ENCODE measurements at regions not wholly inside any gene's neighbourhood (a gene's known extent, or its start where the extent isn't known, plus 50 kb on each side); places are given as distances from the start of the nearest gene placed in this dataset.
"Not testable (repeated sequence)": the region's sequence is repeated elsewhere in the genome, so short reads cannot be mapped to it uniquely, and the experiment has no call there.

- DNase-seq = no peak
These were observed 136.1 kb upstream of the CCDC150 start for GRCh38 chr2:196503398-196503797.

- DNase-seq = no peak
These were observed 134.7 kb upstream of the CCDC150 start for GRCh38 chr2:196504788-196505187.

DNA sequence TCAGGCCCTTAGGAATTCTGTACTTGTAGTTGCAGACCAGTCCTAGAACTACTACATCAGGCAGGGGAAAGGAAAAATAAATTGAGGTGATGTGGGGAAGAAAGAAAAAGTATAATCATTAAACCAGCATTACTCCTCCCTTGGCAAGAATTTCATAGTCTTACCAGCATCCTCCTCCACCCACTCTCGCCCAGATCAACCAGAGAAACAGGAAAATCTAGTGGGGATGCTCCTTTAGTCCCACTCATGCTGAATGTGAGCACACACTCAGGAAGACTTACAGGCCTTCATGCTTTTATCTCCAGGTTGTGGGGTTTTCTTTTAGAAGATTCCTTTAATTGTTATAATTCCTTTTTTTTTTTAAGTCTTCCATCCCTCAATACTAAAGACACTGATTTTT is 129.3 kb upstream of the CCDC150 start:
- no peak for DNase-seq

DNA sequence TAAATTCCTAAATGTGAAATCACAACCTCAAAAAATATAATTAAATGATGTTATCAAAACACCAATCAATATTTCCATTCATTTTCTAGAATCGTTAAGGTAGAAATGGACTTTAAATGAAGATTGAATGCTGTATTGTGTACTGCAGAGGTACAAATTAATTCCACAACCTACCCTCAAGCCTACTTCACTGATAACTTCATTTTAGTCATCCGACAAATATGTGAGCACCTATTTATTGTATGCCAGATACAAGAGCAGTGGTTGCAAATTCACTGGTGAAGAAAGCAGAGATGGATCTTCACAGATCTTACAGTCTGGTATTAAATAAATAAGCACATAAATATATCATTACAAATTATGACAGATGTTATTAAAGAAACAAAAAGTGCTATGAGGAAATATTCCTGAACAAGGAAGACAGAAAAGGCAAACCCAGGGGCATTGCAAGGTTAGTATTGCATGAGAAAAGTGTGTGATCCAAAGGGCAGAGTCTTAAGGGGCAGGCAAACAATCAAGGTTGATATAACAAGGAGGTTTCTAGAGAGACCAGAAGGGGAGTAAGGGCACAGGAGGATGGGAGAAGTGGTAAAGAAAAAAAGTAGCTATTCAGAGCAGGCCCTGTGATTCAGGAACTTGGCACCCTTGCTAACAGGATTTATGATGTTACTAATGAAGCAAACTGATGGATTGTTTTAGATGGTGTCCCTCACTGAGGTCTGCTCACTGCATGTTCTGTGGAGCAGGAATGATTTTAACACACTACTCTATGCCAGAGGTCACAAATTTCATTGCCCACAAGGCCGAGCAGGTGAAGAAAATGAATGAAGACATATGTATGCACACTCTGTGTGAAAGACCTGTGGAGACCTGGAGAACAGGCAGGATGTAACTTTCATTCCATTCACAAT is 128.0 kb upstream of the CCDC150 start:
- DNase-seq = peak; percentile 27

- peak; percentile 4 for DNase-seq
These were observed 125.6 kb upstream of the CCDC150 start for GRCh38 chr2:196513796-196514526.

DNA sequence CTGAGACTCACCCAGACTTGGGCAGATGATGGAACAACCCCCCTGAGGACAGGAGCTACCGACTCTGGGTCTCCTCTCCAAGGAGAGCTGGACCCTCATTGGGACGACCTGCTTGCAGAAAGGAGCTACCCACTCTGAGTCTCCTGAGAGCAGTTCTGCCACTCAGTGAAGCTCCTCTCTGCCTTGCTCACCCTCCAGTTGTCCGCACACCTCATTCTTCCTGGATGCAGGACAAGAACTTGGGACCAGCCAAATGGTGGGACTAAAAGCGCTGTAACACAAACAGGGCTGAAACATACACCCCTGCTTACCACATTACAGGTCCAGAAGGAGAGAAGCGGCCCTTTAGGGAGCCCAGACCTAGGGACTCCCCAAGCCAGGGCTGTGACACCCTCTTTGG is 124.9 kb upstream of the CCDC150 start:
- no peak for DNase-seq

GRCh38 chr2:196515051-196515450 is 124.5 kb upstream of the CCDC150 start:
- DNase-seq = peak; percentile 63

DNA sequence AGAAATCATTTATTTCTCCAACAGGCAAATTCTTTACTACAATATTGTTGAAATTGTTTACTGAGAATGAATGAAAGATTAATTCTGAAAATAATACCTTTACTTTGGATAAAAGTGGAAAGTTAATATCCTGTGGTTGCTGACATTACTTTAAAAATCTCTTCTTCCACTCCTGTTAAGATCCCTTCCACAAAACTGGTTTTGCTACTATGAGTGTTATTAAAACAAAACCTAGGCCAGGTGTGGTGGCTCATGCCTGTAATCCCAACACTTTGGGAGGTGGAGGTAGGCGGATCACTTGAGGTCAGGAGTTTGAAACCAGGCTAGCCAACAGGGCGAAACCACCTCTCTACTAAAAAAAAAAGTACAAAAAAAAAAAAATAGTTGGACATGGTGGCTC is 123.9 kb upstream of the CCDC150 start:
- DNase-seq = no peak

GRCh38 chr2:196516564-196516963 is 123.0 kb upstream of the CCDC150 start:
- DNase-seq = peak; percentile 66

DNA sequence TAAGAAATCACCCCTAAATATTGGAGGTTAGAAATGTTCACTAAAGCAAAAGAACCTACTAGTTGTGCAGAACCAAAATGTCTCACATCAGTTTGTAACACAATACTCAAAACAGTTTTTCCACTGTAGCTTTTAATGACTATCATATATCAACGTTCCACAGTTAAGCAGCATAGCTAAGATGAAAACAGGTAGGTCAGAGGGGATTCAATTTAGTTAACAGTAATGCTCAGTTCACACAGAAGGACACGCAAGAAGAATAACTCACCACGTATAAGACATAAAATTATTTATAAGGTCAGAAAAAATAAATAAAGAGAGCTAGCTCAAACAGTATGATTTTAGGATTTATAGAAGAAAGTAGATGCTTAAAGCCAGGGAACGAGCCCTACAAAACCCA is 118.9 kb upstream of the CCDC150 start:
- DNase-seq = peak; percentile 18

DNA sequence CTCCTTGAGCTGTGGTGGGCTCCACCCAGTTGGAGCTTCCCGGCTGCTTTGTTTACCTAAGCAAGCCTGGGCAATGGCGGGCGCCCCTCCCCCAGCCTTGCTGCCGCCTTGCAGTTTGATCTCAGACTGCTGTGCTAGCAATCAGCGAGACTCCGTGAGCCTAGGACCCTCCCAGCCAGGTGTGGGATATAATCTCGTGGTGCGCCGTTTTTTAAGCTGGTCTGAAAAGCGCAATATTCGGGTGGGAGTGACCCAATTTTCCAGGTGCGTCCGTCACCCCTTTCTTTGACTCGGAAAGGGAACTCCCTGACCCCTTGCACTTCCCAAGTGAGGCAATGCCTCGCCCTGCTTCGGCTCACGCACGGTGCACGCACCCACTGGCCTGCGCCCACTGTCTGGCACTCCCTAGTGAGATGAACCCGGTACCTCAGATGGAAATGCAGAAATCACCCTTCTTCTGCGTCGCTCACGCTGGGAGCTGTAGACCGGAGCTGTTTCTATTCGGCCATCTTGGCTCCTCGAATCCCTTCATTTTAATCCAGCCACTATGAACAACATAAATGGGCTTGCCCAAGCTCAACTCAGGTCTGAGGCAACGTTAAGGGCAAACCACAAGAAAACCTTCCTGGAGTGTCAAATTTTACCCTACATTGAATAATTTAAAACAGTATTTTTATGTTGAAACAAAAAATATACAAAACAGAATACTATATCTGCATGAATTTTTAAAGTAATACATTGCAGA is 112.4 kb upstream of the CCDC150 start:
- DNase-seq = not testable (repeated sequence)

- DNase-seq = no peak
These were observed 110.9 kb upstream of the CCDC150 start for GRCh38 chr2:196528486-196529223.

GRCh38 chr2:196530910-196531309 is 108.6 kb upstream of the CCDC150 start:
- no peak for DNase-seq

DNA sequence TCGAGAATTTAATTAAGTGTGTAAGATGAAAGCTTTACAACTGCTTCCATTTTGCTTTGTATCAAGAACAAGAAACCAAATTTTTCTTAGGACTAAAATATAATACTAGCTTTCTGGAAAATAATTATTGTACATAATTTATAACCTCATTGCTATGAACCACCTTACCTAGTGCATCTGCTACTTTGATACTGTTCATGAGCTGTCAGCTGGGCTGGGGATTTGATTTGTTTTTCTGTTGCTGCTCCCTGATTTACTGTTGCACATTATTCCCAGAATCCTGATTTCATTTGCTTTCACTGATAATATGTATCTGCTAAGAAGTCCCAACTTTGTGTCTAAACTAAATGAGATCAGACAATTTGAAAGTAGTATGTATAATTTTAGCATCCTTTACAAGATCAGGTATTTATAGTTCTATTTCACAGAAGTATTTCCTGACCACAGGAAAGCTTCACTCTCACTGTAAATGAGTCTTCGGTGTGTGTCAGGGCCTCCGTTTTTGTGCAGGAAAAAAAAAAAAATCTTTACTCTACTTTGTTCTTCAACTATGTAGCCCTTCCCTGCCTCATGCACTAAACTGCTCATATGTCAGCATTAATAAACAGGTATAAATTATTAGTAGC is 105.6 kb upstream of the CCDC150 start:
- DNase-seq = no peak

GRCh38 chr2:196534495-196534894 is 105.0 kb upstream of the CCDC150 start:
- peak; percentile 11 for DNase-seq

DNA sequence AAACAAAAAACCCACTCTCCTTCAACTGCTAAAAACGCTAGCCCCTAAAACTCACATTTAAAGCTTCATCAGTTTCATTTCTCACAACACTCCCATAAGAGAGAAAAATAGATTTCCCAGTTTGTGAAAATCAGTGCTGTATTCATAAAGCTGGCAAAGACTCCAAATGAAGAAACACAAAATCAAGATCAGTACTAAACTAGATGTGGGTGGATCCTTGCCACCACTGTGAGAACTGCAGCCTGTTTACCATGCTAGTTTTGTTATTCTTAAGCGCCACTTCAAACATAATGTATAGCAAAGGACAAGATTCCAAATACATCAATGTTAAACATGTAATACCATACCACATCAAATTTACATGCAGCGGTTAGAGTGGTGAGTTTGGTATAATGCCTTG is 104.5 kb upstream of the CCDC150 start:
- no peak for DNase-seq

DNA sequence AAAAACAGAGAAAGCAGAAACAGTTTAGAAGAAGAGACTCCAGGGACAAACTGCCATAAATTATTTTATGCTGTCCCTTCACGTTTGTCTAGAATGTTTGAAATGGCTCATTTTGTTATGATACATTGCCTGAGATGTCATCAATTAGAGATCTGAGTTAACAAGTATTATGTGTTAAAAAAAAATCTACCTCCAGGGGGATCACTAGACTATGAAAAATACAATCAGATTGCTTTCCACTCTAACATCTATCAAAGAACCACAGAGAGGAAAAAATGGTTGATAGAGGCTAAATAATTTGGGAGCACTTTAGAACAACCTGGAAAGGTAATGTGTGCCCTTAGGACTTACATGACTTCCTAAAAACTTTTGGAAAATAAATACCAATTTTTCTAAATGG is 103.8 kb upstream of the CCDC150 start:
- peak; percentile 10 for DNase-seq

- DNase-seq = no peak
These were observed 102.2 kb upstream of the CCDC150 start for GRCh38 chr2:196537311-196537710.

DNA sequence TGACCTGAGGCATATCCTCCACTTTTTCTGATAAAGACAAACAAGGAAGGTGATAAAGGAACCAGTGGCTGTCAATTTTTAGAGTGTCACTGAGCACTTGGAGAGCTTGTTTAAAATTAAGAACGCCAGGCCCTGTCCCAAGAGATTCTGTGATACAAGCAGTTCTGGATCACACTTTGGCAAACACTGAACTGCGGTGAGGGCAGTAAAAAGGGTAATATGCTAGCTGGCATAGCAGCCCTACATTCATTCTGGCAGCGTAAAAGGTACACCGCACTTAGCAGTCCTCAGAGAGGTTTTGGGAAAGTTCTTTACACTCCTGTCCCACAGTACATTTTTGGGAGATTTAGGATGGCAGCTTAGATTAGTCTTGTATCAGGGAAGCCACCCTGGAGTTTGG is 101.3 kb upstream of the CCDC150 start:
- no peak for DNase-seq

- DNase-seq = no peak
These were observed 100.9 kb upstream of the CCDC150 start for GRCh38 chr2:196538646-196539045.

DNA sequence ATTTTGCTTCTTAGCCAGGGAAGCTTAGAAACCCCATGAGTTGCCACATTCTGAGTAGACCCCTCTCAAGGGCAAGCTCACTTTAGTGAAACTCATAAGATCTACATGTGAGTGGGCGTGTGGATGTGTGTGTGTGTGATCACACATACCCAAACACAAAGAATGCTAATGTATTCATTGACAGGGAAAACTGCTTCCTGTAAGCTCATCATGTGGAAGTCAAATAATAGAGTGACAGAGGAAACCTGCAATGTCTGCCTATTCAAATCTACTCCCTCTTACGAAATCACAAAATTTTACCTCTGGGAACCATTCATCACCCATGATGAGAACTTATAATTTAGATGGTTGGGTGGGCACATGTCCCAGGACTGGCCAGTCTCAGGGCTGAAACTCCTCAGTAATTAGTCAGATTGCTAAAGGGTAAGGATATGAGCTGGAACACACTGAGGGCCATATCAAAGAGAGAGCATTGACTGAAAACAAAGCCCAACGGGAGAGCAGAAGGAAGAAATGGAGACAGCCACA is 94.5 kb upstream of the CCDC150 start:
- peak; percentile 59 for DNase-seq
